ENCODE measurements at regions not wholly inside any gene's neighbourhood (a gene's known extent, or its start where the extent isn't known, plus 50 kb on each side); places are given as distances from the start of the nearest gene placed in this dataset.

DNA sequence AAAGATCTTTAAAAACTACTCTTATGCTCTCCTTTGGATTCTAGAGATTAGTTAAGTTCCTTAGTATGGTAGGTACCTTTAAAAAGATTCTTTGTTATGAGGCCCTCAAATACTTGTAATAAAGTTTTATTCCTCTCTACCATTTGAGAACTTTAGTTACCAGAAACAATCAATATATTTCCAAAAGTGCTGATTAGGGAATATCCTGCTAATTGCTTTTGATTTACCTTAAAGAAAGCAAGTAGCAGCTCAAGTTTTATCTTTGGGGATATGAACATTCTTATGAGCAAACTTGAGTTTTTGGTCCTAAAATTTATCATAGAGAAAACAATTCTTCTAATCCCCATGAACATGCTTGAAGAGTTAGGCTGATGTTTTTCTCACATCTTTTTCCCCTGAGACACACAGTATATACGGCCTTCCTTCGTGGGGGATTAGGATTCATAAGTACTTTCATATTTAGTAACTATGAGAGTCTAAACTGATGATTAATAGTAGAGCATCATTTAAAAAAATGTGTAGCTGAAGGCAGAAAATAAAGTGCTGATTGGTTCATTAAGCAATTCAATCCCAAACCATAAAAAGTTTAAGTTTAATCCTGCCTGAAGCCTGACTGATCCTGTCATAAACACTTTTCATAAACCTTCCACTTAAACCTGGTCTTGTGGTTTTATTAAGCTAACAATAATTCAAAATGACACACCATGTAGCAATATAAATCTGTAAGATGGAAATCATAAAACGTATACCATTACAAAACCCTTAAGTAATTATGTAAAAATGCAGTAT is 380.5 kb upstream of the FBXO33 start:
- Histone ChIP-seq H3K4me1 (replicated peaks) (no peaks in the 10 kb centered on the region), H3K4me3 (no peak overlapping the region), H3K36me3 (no peaks in the 10 kb centered on the region), H3K27me3 (replicated peaks) (no peaks in the 10 kb centered on the region), H3K9me3 (replicated peaks) (no peaks in the 10 kb centered on the region), H3K27ac (no peak overlapping the region)
- no peak for DNase-seq (ENCODE audit: low read depth in 1 of 2, low spot score in 2 of 2)

DNA sequence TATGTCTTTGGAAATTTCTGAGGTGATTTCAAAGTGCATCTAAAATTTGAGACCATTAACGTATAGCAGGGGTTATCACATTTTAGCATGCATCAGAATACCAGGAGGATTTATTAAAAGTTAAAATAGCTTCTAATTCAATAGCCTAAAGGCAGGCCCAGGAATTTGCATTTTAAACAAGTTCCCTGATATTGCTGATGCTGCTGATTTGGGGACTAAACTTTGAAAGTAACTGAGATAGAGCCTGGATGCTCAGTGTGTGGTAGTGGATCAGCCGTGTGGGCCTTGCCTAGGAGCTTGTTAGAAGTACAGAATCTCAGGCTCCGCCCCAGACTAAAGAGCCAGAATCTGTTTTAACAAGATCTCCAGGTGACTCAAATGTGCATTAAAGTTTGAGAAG is 375.0 kb upstream of the FBXO33 start:
- H3K9me3 ChIP-seq (replicated peaks), result no peaks in the 10 kb centered on the region
- no peaks in the 10 kb centered on the region for H3K36me3 ChIP-seq
- no peak overlapping the region for H3K27ac ChIP-seq
- no peaks in the 10 kb centered on the region for H3K27me3 ChIP-seq (replicated peaks)
- no peaks in the 10 kb centered on the region for H3K4me1 ChIP-seq (replicated peaks)
- DNase-seq (ENCODE audit: low read depth in 1 of 2, low spot score in 2 of 2), result no peak
- H3K4me3 ChIP-seq, result no peak overlapping the region

DNA sequence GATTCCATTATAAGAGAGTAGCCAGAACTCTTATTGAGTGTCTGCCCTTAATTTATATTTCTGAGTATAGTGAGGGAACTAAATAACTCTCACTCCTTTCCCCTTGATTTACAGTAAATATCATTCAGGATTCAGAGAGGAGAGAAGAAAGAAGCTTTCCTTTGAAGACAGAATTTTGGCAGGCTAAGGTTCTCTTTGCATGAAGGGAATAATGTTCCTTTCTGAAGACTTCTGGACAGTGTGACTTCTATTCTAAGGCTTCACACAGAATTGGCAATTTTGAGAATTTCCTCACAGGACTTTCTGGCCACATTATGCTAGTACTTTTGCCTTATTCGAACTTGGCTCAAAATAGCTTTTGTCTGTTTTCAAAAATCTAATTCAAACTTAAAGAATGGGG is 352.2 kb upstream of the FBXO33 start:
- DNase-seq (ENCODE audit: low read depth in 1 of 2, low spot score in 2 of 2), result no peak
- Histone ChIP-seq H3K27me3 (replicated peaks) (no peaks in the 10 kb centered on the region), H3K36me3 (no peaks in the 10 kb centered on the region), H3K9me3 (replicated peaks) (no peaks in the 10 kb centered on the region), H3K27ac (no peak overlapping the region), H3K4me3 (no peak overlapping the region), H3K4me1 (replicated peaks) (no peaks in the 10 kb centered on the region)

DNA sequence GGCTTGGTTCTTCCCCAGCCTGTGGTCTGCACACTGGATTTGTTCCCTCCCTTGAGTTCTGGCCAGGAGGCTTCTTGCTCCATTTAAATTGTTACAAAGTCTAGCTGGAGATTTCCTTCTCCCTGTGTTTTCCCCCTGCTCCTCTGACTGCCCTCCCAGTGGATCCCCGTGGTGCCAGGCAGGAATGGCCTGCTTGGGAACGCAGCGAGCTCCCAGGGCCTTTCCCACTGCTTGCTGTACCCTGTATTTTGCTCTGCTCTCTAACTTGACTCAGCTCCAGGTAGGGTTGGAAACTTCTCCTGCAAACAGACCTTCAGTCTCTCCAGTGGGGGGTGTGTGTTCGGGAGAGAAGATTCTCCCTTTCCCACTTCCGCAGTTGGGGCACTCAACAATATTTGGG is 349.2 kb upstream of the FBXO33 start:
- Histone ChIP-seq H3K36me3 (no peaks in the 10 kb centered on the region), H3K27ac (no peak overlapping the region), H3K27me3 (replicated peaks) (no peaks in the 10 kb centered on the region), H3K4me3 (no peak overlapping the region), H3K4me1 (replicated peaks) (no peaks in the 10 kb centered on the region), H3K9me3 (replicated peaks) (no peaks in the 10 kb centered on the region)
- no peak for DNase-seq (ENCODE audit: low read depth in 1 of 2, low spot score in 2 of 2)

GRCh38 chr14:39773387-39774126 is 341.3 kb upstream of the FBXO33 start:
- H3K4me1 ChIP-seq (replicated peaks), result no peaks in the 10 kb centered on the region
- H3K27ac ChIP-seq, result no peak overlapping the region
- no peak overlapping the region for H3K4me3 ChIP-seq
- no peaks in the 10 kb centered on the region for H3K9me3 ChIP-seq (replicated peaks)
- H3K36me3 ChIP-seq, result no peaks in the 10 kb centered on the region
- H3K27me3 ChIP-seq (replicated peaks), result no peaks in the 10 kb centered on the region
- DNase-seq (ENCODE audit: low read depth in 1 of 2, low spot score in 2 of 2), result no peak

DNA sequence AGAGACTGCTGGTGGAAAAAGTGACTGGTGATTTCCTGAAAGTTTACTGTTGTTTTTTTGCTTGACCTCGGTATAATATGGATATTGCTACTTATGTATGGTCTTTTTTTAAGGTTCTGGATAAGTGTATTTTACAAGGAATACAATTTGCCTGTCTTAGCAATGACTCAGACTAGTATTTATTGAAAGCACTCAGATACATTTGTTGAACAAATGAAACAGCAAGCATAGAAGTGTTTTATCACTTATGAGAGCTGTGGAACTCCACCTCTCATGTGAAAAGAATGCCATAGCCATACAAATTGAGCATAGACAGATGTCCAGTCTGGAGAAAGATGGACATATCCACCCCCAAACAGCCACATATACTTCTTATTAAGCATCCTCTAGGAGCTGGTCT is 340.4 kb upstream of the FBXO33 start:
- no peak overlapping the region for H3K27ac ChIP-seq
- H3K27me3 ChIP-seq (replicated peaks), result no peaks in the 10 kb centered on the region
- no peak for DNase-seq (ENCODE audit: low read depth in 1 of 2, low spot score in 2 of 2)
- H3K36me3 ChIP-seq, result no peaks in the 10 kb centered on the region
- no peaks in the 10 kb centered on the region for H3K9me3 ChIP-seq (replicated peaks)
- no peak overlapping the region for H3K4me3 ChIP-seq
- no peaks in the 10 kb centered on the region for H3K4me1 ChIP-seq (replicated peaks)

DNA sequence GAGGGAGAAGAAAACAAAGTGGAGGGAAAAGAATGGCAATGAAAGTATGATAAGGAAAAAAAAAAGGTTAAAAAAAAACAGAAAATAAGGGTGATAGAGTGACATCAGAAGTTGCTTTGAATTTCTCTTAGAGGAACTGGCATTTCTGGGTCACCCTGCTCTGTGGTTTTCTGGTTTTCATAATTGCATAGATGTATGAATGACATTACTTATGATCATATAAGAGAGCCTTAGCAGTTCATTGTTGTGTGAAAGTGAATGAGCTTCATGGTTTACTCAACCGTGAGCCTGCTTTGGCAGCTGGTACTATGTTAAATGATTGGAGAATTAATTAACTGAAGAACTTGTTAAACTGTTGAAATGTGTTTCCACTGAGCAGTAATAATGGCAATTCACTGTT is 336.4 kb upstream of the FBXO33 start:
- Histone ChIP-seq H3K27ac (no peak overlapping the region), H3K36me3 (no peaks in the 10 kb centered on the region)

GRCh38 chr14:39766397-39767000 is 334.3 kb upstream of the FBXO33 start:
- Histone ChIP-seq H3K9me3 (replicated peaks) (no peaks in the 10 kb centered on the region), H3K4me3 (no peak overlapping the region), H3K36me3 (no peaks in the 10 kb centered on the region), H3K27ac (no peak overlapping the region), H3K27me3 (replicated peaks) (no peaks in the 10 kb centered on the region), H3K4me1 (replicated peaks) (no peaks in the 10 kb centered on the region)
- no peak for DNase-seq (ENCODE audit: low read depth in 1 of 2, low spot score in 2 of 2)

More for the DNA sequence above, 336.4 kb upstream of the FBXO33 start:
- DNase-seq (ENCODE audit: low read depth in 1 of 2, low spot score in 2 of 2), result no peak
- Histone ChIP-seq H3K4me1 (replicated peaks) (no peaks in the 10 kb centered on the region), H3K27me3 (replicated peaks) (no peaks in the 10 kb centered on the region), H3K9me3 (replicated peaks) (no peaks in the 10 kb centered on the region), H3K4me3 (no peak overlapping the region)

DNA sequence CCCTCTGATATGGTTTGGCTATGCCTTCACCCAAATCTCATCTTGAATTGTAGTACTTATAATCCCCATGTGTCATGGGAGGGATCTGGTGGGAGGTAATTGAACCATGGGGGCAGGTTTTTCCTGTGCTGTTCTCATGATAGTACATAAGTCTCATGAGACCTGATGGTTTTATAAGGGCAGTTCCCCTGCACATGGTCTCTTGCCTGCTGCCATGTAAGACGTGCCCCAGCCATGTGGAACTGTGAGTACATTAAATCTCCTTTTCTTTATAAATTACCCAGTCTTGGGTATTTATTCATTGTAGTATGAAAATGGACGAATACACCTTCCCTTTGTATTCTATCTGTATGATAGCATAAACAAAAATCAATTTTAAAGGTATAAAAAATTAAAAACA is 333.4 kb upstream of the FBXO33 start:
- H3K4me1 ChIP-seq (replicated peaks), result no peaks in the 10 kb centered on the region
- no peak for DNase-seq (ENCODE audit: low read depth in 1 of 2, low spot score in 2 of 2)

GRCh38 chr14:39763402-39763890 is 331.2 kb upstream of the FBXO33 start:
- Histone ChIP-seq H3K9me3 (replicated peaks) (no peaks in the 10 kb centered on the region), H3K27me3 (replicated peaks) (no peaks in the 10 kb centered on the region), H3K4me1 (replicated peaks) (no peaks in the 10 kb centered on the region), H3K27ac (no peak overlapping the region), H3K36me3 (no peaks in the 10 kb centered on the region), H3K4me3 (no peak overlapping the region)
- DNase-seq (ENCODE audit: low read depth in 1 of 2, low spot score in 2 of 2), result no peak

More for the DNA sequence above, 333.4 kb upstream of the FBXO33 start:
- no peak overlapping the region for H3K4me3 ChIP-seq
- no peaks in the 10 kb centered on the region for H3K9me3 ChIP-seq (replicated peaks)
- no peak overlapping the region for H3K27ac ChIP-seq
- H3K36me3 ChIP-seq, result no peaks in the 10 kb centered on the region
- no peaks in the 10 kb centered on the region for H3K27me3 ChIP-seq (replicated peaks)

GRCh38 chr14:39762576-39763401 is 330.6 kb upstream of the FBXO33 start:
- Histone ChIP-seq H3K4me3 (no peak overlapping the region), H3K27me3 (replicated peaks) (no peaks in the 10 kb centered on the region), H3K27ac (no peak overlapping the region), H3K36me3 (no peaks in the 10 kb centered on the region), H3K9me3 (replicated peaks) (no peaks in the 10 kb centered on the region), H3K4me1 (replicated peaks) (no peaks in the 10 kb centered on the region)
- no peak for DNase-seq (ENCODE audit: low read depth in 1 of 2, low spot score in 2 of 2)

DNA sequence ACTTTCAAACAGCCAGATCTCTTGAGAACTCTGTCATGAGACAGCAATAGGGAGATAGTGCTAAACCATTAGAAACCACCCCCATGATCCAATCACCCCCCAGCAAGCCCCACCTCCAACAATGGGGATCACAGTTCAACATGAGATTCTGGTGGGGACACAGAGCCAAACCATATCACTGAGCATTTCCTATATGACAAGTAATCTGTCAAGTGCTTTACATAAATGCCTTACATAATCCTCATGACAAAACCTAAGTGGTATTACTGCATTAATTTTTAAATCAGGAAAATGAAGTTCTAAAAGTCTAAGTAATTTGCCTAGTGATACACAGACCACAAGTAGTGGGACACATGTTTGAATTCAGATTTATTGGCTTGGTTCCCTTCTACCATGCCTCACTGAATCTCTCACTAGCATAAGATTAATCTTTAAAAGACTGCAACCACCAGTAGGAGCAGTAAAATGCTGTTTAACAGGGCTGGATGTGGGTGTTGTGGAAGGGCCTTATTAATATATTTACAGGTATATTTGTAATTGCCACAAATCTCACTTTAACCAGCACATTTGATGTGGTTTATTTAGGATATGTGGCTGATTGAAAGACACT is 323.1 kb upstream of the FBXO33 start:
- DNase-seq (ENCODE audit: low read depth in 1 of 2, low spot score in 2 of 2), result no peak
- H3K4me1 ChIP-seq (replicated peaks), result no peaks in the 10 kb centered on the region
- H3K4me3 ChIP-seq, result no peak overlapping the region
- no peaks in the 10 kb centered on the region for H3K27me3 ChIP-seq (replicated peaks)
- no peaks in the 10 kb centered on the region for H3K36me3 ChIP-seq
- no peak overlapping the region for H3K27ac ChIP-seq
- H3K9me3 ChIP-seq (replicated peaks), result no peaks in the 10 kb centered on the region

- no peaks in the 10 kb centered on the region for H3K27me3 ChIP-seq (replicated peaks)
- H3K36me3 ChIP-seq, result no peaks in the 10 kb centered on the region
- H3K4me3 ChIP-seq, result no peak overlapping the region
- H3K4me1 ChIP-seq (replicated peaks), result no peaks in the 10 kb centered on the region
- no peak for DNase-seq (ENCODE audit: low read depth in 1 of 2, low spot score in 2 of 2)
- no peaks in the 10 kb centered on the region for H3K9me3 ChIP-seq (replicated peaks)
- H3K27ac ChIP-seq, result no peak overlapping the region
Observed at GRCh38 chr14:39740454-39740853, 308.2 kb upstream of the FBXO33 start.
